ENCODE measurements at regions not wholly inside any gene's neighbourhood (a gene's known extent, or its start where the extent isn't known, plus 50 kb on each side); places are given as distances from the start of the nearest gene placed in this dataset.

DNA sequence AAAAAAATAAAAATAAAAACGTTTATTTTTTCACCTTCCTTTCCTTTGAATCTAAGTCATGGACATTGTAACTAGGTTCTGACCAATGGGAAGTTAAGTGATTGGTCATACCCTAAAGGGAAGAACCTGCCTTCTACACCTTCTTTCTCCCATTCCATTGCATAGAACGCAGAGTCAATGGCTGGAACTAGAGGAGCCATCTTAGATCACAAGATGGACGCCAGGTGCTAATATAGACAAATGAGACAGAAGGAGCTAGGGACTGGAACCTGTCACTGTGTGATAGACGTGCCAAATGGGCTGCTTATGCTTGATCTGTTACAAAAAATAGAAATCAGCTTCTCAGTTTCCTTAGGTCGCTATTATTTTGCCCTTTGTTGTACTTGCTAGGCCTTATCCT lies 606.6 kb downstream of the MED13L start:
- TF ChIP-seq, protein P1, sequence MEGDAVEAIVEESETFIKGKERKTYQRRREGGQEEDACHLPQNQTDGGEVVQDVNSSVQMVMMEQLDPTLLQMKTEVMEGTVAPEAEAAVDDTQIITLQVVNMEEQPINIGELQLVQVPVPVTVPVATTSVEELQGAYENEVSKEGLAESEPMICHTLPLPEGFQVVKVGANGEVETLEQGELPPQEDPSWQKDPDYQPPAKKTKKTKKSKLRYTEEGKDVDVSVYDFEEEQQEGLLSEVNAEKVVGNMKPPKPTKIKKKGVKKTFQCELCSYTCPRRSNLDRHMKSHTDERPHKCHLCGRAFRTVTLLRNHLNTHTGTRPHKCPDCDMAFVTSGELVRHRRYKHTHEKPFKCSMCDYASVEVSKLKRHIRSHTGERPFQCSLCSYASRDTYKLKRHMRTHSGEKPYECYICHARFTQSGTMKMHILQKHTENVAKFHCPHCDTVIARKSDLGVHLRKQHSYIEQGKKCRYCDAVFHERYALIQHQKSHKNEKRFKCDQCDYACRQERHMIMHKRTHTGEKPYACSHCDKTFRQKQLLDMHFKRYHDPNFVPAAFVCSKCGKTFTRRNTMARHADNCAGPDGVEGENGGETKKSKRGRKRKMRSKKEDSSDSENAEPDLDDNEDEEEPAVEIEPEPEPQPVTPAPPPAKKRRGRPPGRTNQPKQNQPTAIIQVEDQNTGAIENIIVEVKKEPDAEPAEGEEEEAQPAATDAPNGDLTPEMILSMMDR (conservative IDR thresholded peaks at IDR 0.05 in 1 of 2, IDR thresholded peaks at IDR 0.05 in 1 of 2; ENCODE audit: low read depth in 1 of 2, low read length in 2 of 2) = no peak
- TF ChIP-seq EZH2 (IDR thresholded peaks at IDR 0.05; ENCODE audit: low read length, missing control alignments) = no peak

All from fibroblast of lung (primary cell).